ENCODE measurements at regions not wholly inside any gene's neighbourhood (a gene's known extent, or its start where the extent isn't known, plus 50 kb on each side); places are given as distances from the start of the nearest gene placed in this dataset.

GRCh38 chr11:70764356-70764905, 366.1 kb downstream of the CTTN start:
- DNase-seq (ENCODE audit: low read depth), result no peak
- H3K4me3 ChIP-seq (ENCODE audit: low read length), result no peak overlapping the region
- TF ChIP-seq, protein P1, sequence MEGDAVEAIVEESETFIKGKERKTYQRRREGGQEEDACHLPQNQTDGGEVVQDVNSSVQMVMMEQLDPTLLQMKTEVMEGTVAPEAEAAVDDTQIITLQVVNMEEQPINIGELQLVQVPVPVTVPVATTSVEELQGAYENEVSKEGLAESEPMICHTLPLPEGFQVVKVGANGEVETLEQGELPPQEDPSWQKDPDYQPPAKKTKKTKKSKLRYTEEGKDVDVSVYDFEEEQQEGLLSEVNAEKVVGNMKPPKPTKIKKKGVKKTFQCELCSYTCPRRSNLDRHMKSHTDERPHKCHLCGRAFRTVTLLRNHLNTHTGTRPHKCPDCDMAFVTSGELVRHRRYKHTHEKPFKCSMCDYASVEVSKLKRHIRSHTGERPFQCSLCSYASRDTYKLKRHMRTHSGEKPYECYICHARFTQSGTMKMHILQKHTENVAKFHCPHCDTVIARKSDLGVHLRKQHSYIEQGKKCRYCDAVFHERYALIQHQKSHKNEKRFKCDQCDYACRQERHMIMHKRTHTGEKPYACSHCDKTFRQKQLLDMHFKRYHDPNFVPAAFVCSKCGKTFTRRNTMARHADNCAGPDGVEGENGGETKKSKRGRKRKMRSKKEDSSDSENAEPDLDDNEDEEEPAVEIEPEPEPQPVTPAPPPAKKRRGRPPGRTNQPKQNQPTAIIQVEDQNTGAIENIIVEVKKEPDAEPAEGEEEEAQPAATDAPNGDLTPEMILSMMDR (conservative IDR thresholded peaks at IDR 0.05; ENCODE audit: low read length), result no peak

DNA sequence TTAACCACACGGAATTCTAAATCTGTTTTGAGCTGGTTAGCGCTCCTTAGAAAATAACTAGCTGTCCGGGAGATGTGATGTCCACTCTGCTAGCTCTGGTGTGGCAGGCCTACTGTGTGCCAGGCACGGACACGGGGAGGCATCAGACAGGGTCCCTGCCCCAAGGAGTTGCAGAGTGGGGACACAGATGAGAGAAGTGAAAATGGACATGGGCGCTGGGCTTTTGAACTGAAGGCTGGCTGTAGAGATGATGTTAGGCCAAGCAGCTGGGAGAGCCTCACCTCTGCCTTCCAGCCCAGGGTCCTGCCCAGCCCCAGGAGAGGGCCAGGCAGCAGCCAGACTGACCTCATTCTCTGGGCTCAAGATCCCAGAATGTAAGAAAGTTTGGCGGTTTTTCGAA, 368.6 kb downstream of the CTTN start:
- DNase-seq (ENCODE audit: low read depth), result no peak
- no peak overlapping the region for H3K4me3 ChIP-seq (ENCODE audit: low read length)
- TF ChIP-seq, protein P1 (conservative IDR thresholded peaks at IDR 0.05; ENCODE audit: low read length), result no peak

DNA sequence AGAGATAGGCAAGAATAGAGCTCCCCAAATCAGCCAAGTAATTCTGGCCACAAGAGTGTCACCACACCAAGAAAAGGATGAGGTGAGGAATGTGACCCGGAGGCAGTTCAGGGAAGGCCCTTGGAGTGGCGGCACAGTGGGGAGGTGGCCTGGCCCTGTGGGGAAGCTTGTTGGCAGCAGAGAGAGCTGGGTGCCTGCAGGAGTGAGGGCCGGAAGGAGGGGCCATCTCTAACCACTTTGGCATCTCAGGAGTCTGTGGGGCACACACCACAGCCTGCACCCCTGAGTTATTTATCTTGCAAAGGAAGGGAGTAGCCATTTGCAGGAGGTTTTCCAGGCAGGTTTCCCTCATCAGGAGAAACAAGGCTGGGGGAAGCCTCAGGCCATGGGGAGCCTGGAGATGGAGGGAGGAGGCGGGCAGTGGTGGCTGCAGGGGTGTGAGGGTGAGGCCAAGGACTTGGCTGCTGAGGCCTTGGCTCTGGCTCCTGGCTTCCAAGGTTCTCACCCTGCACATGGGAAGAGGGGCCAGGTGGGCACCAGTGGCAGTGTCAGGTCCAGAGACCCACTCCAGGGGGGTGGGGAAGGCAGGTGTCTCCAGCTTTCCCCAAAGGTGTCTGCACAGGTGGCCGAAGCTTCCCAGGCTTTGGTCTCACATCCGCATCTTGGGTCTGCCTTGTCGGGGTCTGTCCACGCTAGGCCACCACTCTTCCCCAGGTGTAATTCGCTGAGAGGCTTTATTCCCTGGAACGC, 370.2 kb downstream of the CTTN start:
- no peak for DNase-seq (ENCODE audit: low read depth)
- TF ChIP-seq, protein P1 (conservative IDR thresholded peaks at IDR 0.05; ENCODE audit: low read length), result no peak

GRCh38 chr11:70769106-70769505, 370.8 kb downstream of the CTTN start:
- TF ChIP-seq, protein P1 (conservative IDR thresholded peaks at IDR 0.05; ENCODE audit: low read length), result no peak
- no peak overlapping the region for H3K4me3 ChIP-seq (ENCODE audit: low read length)
- DNase-seq (ENCODE audit: low read depth), result no peak

More for the DNA sequence above, 370.2 kb downstream of the CTTN start:
- no peak overlapping the region for H3K4me3 ChIP-seq (ENCODE audit: low read length)

DNA sequence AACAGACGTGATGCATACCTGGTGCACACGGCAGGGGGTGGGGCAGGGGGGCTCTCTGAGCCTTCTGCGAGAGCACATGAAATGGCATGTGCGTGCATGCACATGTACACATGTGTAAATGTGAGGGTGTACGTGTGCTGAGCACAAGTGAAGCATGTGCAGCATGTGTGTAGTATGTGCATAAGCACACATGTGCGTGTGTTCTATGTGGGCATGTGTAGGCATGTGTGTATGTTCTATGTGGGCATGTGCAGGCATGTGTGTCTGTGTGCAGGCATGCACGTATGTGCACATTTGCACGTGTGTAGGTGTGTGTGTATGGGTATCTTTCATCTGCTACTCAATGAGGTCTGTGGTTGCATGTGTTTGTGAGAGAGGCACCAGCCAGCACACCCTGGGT, 371.2 kb downstream of the CTTN start:
- H3K4me3 ChIP-seq (ENCODE audit: low read length), result no peak overlapping the region
- TF ChIP-seq, protein P1 (conservative IDR thresholded peaks at IDR 0.05; ENCODE audit: low read length), result no peak
- DNase-seq (ENCODE audit: low read depth), result no peak

DNA sequence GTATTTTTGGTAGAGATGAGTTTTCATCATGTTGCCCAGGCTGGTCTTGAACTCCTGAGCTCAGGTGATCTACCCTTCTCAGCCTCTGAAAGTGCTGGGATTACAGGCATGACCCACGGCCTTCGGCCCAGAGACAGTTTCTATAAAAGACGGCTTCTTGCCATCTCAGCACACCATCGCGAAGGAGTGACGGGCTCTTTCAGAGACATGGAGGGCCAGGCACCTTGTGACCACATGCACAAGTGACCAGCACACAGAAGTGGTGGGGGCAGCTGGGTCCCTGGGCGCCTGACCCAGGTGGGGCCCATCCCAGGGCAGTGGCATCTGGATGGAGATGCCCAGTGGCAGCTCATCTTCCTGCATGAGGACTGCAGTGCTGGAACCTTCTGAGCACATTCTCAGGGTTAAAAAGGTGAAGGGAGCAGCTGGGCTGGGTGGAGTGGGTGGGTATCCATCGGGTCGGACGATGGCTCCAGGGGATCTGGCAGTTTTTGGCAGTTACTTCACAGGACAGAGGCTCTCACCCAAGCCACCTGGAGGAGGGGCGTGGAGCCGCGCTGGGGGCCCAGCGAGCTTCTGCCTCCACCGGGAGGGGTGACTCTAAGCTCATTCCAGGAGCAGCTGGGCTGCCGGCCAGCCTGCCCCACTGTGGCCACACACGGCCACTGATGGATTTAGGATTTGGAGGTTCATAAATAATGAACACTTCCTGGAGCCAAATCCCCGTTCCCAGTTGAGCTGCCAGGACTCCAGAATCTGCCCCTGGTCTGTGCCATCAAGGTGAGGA, 373.0 kb downstream of the CTTN start:
- TF ChIP-seq, protein P1 (conservative IDR thresholded peaks at IDR 0.05; ENCODE audit: low read length), result no peak
- no peak overlapping the region for H3K4me3 ChIP-seq (ENCODE audit: low read length)
- no peak for DNase-seq (ENCODE audit: low read depth)
